Peyer's patch (tissue), 4 donors: ENCODE measurements at regions not wholly inside any gene's neighbourhood (a gene's known extent, or its start where the extent isn't known, plus 50 kb on each side); places are given as distances from the start of the nearest gene placed in this dataset.

ENCODE experiments used
- CTCF ChIP-seq, 6 experiments: fragments of 450-650 bp in 4 of 6; fragments of 200-600 bp in 2 of 6; sonication (generic) in 1 of 6; IDR thresholded peaks; one replicate each; pipeline ENCODE4 v1.5.1; 2017 to 2019; ENCODE audit warnings: antibody characterized with exemption in 6 of 6, mild to moderate bottlenecking in 3 of 6, moderate library complexity in 1 of 6
- POLR2A ChIP-seq, 2 donors: fragments of 450-650 bp; IDR thresholded peaks; one replicate each; pipeline ENCODE4 v1.5.1; 2017; ENCODE audit warnings: antibody characterized with exemption in 2 of 2, mild to moderate bottlenecking in 2 of 2, moderate library complexity in 2 of 2

- TF ChIP-seq CTCF (IDR thresholded peaks at IDR 0.05) (no peak), POLR2A (IDR thresholded peaks at IDR 0.05) (no peak)
Observed at GRCh38 chr18:27428716-27429475, 243.8 kb upstream of the CHST9 start.
